Left renal pelvis (tissue), 4 donors: ENCODE measurements at regions not wholly inside any gene's neighbourhood (a gene's known extent, or its start where the extent isn't known, plus 50 kb on each side); places are given as distances from the start of the nearest gene placed in this dataset.

Experiments used
- DNase-seq, 4 donors: peaks; one replicate each; pipeline ENCODE4 v3.0.0-alpha.2; 2013; ENCODE audit warnings: low read depth in 4 of 4, low spot score in 3 of 4

DNA sequence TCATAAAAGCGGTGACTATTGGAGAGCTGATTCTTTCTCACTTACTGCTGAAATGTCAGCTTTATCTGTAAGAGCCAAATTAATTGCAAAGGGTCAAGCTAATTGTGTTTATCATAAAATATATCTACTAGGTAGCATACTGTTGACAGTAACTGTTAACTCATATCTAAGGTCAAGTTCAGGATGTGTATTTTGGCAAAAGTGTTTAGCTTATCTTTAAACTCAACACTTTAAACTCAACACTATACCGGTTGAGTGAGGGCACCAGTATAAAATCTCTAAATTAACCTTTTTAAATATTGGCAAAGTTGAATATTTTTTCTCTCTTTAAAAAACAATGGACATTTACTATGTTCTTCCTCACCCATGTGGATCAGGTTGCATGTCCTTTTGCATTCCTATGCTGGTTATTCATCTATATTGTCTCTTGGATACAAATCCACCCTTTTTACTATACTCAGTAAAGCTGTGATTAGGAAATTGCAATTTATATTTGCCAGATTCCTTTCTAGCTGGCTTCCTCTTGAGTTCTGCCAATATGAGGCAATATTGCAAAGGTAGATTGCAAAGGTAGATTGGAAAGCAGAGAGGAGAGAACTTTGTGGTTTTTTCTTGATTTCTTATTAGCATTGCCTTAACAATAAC, 344.6 kb upstream of the DCBLD2 start:
- no peak for DNase-seq

DNA sequence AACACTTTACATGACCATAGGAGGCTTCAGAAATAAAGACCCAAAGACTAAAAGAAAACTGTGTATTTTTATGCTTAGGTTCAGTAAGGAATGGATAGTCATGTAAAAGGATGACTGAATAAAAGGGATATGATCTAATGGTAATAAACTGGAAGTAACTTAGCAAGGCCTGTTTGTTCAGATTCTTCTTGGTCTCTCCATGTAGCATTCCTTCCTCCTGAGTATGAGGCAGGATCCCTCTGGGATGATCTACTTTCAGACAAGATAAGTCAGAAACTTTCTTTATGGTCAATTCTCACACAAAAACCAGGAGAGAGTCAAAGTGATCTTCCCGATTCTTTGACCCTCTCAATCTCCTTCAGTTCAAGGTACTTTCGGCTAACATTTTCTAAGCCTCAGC, 340.8 kb upstream of the DCBLD2 start:
- no peak for DNase-seq

DNA sequence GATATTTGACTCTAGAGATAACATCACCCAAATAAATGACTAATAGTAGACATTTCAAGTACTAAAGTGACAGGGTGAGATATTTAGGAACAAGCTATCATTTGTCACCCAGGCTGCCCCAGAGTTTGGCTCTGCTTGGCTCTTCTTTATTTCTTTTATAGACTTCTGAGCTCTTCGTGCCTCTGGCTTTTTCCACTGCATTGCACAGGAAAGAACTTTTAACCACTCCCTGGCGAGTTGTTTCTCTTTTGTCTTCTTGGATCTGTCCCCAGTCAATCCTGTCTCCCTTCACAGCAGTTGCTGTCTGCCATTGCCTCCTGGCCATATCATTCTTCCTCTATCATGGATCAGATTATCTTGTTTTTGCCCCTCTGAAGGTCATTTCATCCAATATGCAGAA, 339.2 kb upstream of the DCBLD2 start:
- no peak for DNase-seq

DNA sequence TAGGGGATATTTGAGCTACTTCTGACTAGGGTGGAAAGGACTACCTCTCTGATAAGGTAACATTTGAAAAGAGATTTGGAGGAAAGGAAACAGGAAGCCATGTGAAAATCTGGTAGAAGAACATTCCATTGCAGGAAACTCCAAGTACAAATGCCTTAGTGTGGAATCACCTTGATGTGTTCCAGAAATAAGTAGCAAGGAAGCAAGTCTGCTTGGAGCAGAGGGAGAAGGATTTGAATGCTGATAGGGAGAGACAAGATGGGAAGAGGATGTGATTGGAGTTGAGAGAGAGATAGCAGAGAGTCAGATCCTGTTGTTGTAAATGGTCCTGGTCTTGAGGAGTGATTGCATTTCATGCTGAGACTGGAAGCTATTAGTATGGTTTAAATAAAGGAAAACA, 335.1 kb upstream of the DCBLD2 start:
- DNase-seq: no peak

DNA sequence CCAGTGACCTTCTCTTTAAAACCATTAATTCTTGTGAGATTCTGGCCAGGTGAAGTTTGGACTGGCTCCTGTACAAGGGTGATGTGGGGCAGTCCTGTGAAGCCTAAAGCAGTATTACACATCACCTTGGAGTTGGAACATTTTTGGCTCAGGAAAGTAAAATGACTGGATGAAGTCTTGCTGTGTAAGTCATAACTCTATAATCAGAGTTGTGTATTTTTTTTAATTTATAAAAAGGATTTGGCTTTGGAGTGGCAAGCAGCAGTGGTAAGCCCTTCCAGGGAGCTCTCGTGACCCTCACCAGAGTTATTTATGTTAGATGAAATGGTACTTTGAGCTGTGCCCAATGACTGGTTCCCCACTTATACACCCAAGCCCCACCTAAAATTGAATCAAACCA, 331.2 kb upstream of the DCBLD2 start:
- no peak for DNase-seq

DNA sequence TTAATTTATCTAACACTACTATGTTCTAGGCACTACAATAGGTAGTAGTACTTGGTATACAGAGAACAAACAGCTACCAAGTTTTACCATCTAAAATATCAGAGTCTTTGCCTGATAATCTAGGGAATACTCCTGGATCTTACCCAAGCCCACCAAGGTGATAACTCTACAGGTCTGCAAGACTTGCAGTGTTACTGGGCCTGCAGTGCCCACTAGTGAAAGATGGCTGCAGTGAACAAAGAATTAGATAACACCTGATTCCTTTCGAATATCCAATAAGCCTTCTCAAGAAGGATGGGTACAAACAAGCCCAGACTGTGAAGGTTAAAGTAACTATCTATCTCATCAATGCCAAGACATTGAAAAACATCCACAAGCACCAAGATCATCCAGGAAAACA, 317.0 kb upstream of the DCBLD2 start:
- DNase-seq: no peak

DNA sequence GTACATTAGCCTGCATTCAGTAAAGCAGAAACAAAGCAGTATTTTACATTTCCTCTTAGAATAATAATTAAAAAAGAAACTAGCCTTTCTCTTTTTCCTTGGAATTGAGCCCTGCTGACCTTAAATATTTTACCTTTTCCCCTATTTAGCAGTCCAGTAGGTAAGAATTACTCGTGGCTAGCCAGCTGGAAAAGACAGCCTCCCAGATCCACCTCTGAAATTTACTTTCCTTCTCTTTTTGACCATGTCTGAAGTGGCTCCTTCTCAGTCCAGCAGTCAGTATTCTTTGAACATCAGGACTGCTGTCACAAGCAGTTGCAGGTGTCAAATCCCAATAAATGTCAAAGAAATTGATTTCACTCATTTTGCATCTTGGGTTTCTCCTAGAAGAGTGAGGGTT, 311.5 kb upstream of the DCBLD2 start:
- peak in 1 of 4 donors; percentile 8 for DNase-seq

DNA sequence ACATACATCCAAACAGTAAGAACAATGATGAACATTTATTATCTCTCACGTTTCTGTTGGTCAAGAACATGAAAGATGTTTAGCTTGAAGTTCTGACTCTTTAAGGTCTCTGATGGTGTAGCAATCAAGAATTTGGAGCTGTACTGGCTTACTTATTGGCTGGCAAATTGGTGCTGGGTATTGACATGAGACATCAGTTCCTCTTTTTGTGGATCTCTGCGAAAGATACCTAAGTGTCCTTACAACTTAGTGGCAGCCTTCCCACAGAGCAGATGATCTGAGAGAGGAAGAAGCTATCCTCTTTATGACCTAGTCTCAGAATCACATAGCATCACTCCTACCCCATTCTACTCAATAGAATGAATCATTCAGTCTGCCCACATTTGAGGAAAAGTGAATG, 309.8 kb upstream of the DCBLD2 start:
- no peak for DNase-seq

DNA sequence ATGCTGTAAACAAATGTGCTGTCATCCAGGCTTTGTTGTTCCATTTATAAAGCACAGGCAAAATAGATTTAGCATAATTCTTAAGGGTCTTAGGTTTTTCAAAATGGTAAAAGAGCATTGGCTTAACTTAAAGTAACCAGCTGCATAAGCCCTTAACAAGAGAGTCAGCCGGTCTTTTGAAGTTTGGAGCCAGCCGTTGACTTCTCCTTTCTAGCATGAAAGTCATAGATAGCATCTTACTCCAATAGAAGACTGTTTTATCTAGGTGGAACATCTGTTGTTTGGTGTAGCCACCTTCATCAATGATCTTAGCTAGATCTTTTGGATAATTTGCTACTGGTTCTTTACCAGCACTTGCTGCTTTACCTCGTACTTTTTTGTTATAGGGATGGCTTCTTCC, 297.5 kb upstream of the DCBLD2 start:
- DNase-seq: no peak

DNA sequence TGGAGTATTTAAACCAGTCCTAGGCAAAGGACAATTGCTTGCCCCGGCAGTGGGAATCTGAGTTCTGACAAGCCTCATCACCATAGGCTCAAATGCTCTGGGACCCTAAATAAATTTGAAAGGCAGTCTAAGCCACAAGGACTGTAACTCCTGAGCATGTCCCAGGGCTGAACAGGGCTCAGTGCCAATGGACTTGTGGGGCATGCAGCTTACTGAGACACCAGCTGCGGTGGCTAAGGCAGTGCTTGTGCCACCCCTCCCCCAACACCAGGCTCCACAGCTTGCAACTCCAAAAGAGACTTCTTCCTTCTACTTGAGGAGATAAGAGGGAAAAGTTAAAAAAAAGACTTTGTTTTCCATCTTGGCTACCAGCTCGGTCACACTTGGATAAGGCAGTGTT, 289.7 kb upstream of the DCBLD2 start:
- no peak for DNase-seq

DNA sequence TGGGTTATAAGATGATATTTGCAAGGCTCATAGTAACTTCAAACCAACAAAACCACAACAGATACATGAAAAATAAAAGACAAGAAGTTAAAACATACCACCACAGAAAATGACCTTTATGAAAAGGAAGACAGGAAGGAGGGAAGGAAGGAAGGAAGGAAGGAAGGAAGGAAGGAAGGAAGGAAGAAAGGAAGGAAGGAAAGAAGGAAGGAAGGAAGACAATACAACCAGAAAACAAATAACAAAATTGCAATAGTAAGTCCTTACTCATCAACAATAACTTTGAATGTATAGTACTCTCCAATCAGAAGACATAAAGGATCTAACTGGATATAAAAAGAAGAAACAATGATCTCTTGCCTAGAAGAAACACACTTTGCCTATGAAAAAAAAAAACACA, 287.4 kb upstream of the DCBLD2 start:
- DNase-seq: no peak

DNA sequence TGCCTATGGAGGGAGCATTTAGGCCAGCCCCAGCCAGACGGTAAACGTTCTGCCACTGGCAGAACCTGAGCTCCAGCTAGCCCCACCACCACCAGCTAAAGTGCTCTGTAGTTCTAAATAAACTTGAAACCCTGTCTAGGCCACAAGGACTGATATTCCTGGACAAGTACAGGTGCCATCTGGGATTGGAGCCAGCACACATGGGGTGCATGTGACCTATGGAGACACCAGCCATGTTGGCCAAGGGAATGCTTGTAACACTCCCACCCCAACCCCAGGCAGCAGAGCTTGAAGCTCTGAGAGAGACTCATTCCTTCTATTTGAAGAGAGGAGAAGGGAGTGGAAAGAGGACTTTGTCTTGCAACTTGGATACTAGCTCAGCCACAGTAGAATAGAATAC, 284.5 kb upstream of the DCBLD2 start:
- DNase-seq: no peak

DNA sequence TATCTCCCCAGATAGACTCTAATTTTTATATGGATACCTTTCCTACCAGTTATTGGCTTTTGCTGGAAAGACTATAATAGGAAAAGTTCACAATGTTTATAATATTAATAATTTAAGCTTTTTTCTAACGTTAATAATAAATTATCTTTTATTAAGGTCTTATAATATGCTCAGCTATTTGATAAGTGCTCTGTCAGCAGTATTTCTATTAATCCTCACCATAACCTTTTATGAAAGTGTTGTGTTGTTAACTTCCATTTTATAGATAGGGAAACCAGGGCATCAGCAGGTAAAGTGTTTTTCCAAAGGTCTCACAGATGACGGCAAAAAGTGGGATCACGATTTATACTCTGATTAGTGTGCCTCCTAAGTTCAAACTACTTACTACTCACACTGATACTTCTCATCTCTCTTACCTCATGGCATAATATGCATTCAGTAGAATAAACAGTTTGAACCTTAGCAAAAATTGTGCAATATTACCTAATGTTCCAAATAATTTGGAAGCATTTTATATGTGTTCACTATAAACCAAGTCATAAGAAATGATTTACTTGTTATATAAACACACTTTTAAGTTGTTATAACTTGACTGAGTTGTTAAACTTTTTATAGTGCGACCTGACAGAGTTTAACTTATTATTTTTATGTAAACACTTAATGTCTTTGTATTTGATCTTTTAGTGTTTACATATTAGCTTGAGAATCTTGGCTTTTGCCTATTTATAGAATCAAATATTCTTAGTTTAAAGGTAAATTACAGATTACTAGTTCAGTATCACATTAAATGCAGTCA, 274.9 kb upstream of the DCBLD2 start:
- DNase-seq: no peak

DNA sequence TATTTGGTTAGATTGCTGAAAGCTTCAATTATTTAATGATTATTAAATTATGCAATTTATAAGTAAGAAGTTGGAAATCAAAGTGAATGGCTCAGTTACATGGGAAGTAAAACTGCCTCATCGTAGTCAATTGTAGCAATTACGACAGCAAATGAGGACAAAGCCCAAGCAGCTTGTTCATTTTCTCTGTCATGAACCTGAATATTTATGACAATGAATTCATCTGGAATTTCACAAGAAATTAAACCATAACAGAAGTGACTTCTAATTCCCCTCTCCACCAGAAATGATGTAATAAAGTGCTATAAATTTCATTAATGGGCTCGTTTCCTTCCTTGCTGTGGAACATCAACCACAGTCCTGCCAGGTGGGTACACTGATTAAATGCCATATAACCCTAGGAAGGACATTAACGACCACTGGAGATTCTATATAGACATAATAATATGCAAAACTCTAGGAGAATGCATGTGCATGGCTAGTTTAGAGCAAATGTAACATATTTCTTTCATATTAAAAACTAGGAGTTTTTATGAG, 273.8 kb upstream of the DCBLD2 start:
- peak in 1 of 4 donors; percentile 6 for DNase-seq

DNA sequence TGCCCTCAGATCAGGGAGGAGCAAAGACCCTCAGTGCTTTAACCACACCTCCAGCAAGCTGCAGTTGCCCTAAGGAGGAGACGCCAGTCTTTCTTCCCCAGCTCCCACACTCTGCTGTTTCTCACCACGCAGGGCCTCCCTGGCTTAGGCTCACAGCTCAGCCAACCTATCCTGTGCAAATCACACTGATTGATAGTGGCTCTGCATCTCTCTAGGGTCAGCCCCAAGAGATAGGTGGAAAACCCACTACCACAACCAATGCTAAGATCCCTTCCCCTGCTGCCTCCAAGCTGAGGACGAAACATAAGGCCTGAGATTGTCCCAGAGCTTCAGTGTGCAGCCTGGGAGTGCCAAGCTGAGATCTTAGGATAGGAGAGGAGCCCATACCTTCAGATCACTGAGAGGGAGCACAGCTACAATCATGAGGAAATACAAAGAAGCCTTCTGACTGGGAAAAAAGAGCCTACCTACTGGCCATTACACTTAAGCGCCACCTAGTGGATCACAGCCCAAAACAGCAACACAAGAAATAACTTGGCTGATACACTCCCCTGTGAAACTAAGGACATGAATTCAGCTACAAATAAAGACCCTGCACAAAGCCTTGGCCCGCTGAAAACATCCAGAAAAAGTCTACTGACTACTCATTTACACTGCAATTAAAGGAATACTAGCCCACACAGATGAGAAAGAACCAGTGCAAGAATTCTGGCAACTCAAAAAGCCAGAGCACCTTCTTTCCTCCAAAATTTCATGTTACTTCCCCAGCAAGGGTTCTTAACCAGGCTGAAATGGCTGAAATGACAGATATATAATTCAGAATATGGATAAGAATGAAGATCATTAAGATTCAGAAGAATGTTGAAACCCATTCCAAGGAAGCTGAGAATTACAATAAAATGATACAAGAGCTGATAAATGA, 271.5 kb upstream of the DCBLD2 start:
- DNase-seq: peak in 3 of 4 donors; percentile 14 to 27 (median 26)

DNA sequence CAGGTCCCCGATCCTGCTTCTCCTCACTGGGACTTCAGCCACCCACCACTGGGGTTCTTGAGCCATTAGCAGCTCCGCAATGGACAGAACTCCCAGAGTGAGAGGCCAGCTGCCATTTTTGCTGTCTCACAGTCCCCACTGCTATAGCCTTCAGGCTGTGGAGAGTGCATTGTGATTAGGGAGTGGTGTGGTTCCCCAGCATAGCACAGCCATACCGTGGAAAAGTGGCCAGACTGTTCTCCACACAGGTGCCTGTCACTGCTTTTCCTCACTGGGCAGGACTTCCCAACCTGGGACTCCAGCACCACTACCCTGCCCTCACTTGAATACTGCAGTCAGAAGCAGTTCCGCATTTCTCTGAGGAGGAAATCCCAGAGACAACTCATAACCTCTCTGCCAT, 270.3 kb upstream of the DCBLD2 start:
- no peak for DNase-seq

DNA sequence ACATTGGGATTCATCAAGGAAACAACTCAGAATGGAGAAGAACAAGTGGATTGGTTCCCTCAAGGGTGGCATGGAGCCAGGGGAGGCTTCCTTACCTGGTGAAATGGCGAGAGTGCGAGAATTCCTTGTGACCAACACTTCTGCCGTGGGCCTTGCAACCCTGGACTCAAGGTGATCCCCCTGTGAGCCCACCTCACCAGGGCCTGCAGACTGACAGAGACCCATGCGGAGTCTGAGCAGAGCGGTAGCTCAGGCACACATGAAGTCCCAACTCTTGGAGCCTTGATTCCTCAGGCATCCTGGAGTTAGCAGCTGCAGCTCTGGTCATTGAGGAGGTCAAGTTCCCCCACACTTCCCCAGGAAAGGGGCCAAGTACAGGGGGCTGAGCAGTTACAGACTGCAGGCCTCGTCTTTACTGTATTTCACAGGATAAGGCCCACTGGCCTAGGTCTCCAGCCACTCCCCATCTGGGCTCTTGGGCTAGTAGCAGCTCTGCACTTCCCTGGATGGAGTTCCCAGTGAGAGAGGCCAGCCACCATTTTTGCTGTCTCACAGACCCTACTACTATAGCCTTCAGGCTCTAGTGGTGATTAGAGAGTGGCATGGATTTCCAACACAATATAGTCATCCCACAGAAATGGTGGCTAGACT, 269.5 kb upstream of the DCBLD2 start:
- DNase-seq: no peak

DNA sequence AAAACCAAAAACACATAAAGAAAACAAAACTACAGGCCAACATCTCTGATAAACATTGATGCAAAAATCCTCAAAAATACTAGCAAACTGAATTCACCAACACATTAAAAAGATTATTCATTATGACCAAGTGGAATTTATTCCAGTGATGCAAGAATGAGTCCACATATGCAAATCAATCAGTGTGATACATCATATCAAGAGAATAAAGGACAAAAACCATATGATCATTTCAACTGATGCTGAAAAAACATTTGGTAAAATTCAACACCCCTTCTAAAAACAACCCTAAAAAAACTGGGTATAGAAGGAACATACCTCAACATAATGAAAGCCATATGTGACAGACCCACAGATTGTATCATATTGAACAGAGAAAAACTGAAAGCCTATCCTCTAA, 265.6 kb upstream of the DCBLD2 start:
- no peak for DNase-seq

DNA sequence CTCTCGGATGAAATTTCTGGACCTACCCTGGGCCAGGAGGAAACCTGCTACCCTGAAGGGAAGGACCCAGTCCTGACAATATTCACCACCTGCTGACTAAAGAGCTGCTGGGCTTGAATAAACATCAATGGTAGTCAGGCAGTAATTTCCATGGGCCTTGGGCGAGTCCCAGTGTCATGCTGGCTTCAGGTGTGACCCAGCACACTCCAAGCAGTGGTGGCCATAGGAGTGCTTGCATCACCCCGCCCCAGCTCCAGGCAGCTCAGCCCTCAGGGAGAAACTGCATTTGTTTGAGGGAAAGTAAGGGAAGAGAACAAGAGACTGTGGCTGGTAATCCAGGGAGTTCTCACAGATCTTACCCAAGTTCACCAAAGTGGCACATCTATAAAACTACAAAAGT, 261.8 kb upstream of the DCBLD2 start:
- no peak for DNase-seq

DNA sequence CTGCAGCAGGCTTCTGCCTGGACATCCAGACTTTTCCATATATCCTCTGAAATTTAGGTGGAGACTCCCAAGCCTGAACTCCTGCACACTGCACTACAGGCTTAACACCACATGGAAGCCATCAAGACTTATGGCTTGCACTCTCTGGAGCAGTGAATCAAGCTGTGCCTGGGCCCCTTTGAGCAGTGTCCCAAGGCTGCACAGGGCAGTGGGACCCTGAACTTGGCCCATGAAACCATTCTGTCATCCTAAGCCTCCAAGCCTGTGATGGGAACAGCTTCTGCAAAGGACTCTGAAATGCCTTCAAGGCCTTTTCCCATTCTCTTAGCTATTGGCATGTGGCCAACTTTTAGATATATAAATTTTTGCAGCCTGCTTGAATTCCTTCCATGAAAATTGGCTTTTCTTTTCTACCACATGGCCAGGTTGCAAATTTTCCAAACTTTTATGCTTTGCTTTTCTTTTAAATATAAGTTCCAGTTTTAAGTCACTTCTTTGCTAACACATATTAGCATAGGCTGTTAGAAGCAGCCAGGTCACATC, 257.8 kb upstream of the DCBLD2 start:
- DNase-seq: no peak
